Right lobe of liver (tissue), 4 donors: ENCODE measurements at regions not wholly inside any gene's neighbourhood (a gene's known extent, or its start where the extent isn't known, plus 50 kb on each side); places are given as distances from the start of the nearest gene placed in this dataset.

Source experiments
- CTCF ChIP-seq, 4 donors: fragments of 200-600 bp in 3 of 4; fragments of 450-650 bp in 1 of 4; IDR thresholded peaks; one replicate each; pipeline versions ENCODE4 v1.5.1 to v1.8.0; 2016 to 2022; ENCODE audit warnings: antibody characterized with exemption in 4 of 4, mild to moderate bottlenecking in 2 of 4
- POLR2A ChIP-seq: fragments of 450-650 bp; IDR thresholded peaks from one replicate; pipeline ENCODE4 v1.6.1; 2017; ENCODE audit warnings: antibody characterized with exemption, mild to moderate bottlenecking
- donor health status: DM: no; HTN: no; CAD: no.
- donor health status: DM: no; HTN: no; CAD: no.
- donor health status: DM: no; HTN: yes; CAD: no.

- TF ChIP-seq POLR2A (no peak), CTCF (IDR thresholded peaks at IDR 0.05) (no peak)
Measured at GRCh38 chr2:166671235-166671634, 177.2 kb upstream of the SCN7A start.
